ENCODE measurements at regions not wholly inside any gene's neighbourhood (a gene's known extent, or its start where the extent isn't known, plus 50 kb on each side); places are given as distances from the start of the nearest gene placed in this dataset.

DNA sequence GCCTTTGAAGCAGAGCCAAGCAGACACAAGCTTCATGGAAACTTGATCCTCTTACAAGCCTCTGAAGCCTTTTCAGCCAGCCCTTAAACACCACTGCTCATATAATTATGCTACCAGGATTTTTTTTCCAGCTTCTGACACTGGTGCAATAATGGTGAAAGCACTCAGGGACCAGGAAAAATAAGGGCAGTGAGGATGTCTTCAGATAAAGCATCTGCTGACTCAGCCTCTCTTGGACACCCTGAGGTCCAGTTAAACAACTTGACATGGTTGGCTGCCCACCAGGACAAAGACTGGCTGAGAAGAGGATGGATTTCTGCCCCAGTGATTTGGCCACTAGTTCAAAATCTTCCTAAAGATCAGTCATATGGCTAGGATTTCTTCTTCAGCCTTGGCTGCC, 124.2 kb upstream of the N4BP1 start:
- H3K4me2 ChIP-seq (replicated peaks; ENCODE audit: low read depth, low read length, poor library complexity, severe bottlenecking), result no peak overlapping the region
- H4K20me1 ChIP-seq (ENCODE audit: control insufficient read depth, insufficient read depth, low read length, poor library complexity, severe bottlenecking), result no peaks in the 10 kb centered on the region
- H3K27ac ChIP-seq (ENCODE audit: low read length in 2 of 2), result no peak overlapping the region
- ChIA-PET CTCF (no interaction called here), POLR2A (no interaction called here)
- H3K4me1 ChIP-seq (ENCODE audit: control insufficient read depth in 2 of 2, insufficient read depth in 2 of 2, low read length in 2 of 2), result no peaks in the 10 kb centered on the region
- H3K27me3 ChIP-seq (replicated peaks in 1 of 4; ENCODE audit: control extremely low read depth in 1 of 4, control insufficient read depth in 3 of 4, insufficient read depth in 4 of 4, low read length in 3 of 4), result no peaks in the 10 kb centered on the region
- no peaks in the 10 kb centered on the region for H3K4me1 Mint-ChIP-seq
- no peak overlapping the region for H3K27ac Mint-ChIP-seq
- H3K9ac ChIP-seq (ENCODE audit: low read length), result no peak overlapping the region
- ATAC-seq (ENCODE audit: low read depth) (no peak), DNase-seq (no peak)
- H3K27me3 Mint-ChIP-seq, result peaks cover 3% of the 10 kb centered on the region
- H3K4me3 Mint-ChIP-seq, result no peak overlapping the region
- peaks cover 2% of the 10 kb centered on the region for H3K9me3 Mint-ChIP-seq (ENCODE audit: insufficient read depth)
- no peak overlapping the region for H2AFZ ChIP-seq (ENCODE audit: insufficient read depth, low read depth, low read length, poor library complexity, severe bottlenecking)
- H3K4me3 ChIP-seq (ENCODE audit: control extremely low read depth in 1 of 5, extremely low read depth in 1 of 5, insufficient read depth in 1 of 5, low read depth in 2 of 5, low read length in 4 of 5), result no peak overlapping the region
- peaks cover 0 to 3% (median 0%) of the 10 kb centered on the region in 3 donors for H3K9me3 ChIP-seq (ENCODE audit: control extremely low read depth in 1 of 3, control insufficient read depth in 2 of 3, insufficient read depth in 1 of 3, low read length in 2 of 3)
- no peak for TF ChIP-seq EZH2 (IDR thresholded peaks at IDR 0.05; ENCODE audit: borderline replicate concordance, insufficient read depth, low read depth, low read length, poor library complexity, severe bottlenecking)
- TF ChIP-seq, protein P1, sequence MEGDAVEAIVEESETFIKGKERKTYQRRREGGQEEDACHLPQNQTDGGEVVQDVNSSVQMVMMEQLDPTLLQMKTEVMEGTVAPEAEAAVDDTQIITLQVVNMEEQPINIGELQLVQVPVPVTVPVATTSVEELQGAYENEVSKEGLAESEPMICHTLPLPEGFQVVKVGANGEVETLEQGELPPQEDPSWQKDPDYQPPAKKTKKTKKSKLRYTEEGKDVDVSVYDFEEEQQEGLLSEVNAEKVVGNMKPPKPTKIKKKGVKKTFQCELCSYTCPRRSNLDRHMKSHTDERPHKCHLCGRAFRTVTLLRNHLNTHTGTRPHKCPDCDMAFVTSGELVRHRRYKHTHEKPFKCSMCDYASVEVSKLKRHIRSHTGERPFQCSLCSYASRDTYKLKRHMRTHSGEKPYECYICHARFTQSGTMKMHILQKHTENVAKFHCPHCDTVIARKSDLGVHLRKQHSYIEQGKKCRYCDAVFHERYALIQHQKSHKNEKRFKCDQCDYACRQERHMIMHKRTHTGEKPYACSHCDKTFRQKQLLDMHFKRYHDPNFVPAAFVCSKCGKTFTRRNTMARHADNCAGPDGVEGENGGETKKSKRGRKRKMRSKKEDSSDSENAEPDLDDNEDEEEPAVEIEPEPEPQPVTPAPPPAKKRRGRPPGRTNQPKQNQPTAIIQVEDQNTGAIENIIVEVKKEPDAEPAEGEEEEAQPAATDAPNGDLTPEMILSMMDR (IDR thresholded peaks at IDR 0.05), result no peak
- no peaks in the 10 kb centered on the region for H3K79me2 ChIP-seq (ENCODE audit: control insufficient read depth, insufficient read depth, low read length)
- no peaks in the 10 kb centered on the region for H3K36me3 ChIP-seq (replicated peaks in 1 of 2; ENCODE audit: control extremely low read depth in 1 of 2, control insufficient read depth in 1 of 2, extremely low read depth in 1 of 2, insufficient read depth in 2 of 2, low read length in 1 of 2)
- intact Hi-C loops (cut with micrococcal nuclease), result no loop called here

DNA sequence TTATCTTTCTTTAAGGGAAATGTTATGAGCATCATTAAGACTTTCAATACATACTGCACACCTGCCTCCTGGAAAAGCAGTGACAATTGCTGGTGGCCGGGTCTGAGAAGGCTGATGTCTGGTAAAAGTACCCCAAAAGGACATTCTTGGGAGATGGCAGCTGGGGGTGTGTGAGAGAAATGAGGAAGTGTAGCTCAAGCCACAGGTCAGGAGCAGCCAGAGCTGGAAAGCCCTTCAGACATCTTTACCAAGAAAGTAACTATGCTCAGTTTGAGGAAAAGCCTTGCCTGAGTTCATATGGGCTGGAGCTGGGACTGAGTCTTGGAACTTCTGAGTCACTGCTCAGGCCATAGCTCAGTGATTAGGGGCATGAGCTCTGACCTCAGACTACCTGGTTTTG, 94.7 kb upstream of the N4BP1 start:
- Histone ChIP-seq H3K27me3 (replicated peaks in 1 of 4; ENCODE audit: control extremely low read depth in 1 of 4, control insufficient read depth in 3 of 4, insufficient read depth in 4 of 4, low read length in 3 of 4) (peaks cover 0 to 3% (median 0%) of the 10 kb centered on the region in 4 experiments), H3K9me3 (ENCODE audit: control extremely low read depth in 1 of 3, control insufficient read depth in 2 of 3, insufficient read depth in 1 of 3, low read length in 2 of 3) (no peaks in the 10 kb centered on the region), H3K27ac (ENCODE audit: low read length in 2 of 2) (no peak overlapping the region), H4K20me1 (ENCODE audit: control insufficient read depth, insufficient read depth, low read length, poor library complexity, severe bottlenecking) (no peaks in the 10 kb centered on the region), H3K4me1 (ENCODE audit: control insufficient read depth in 2 of 2, insufficient read depth in 2 of 2, low read length in 2 of 2) (no peaks in the 10 kb centered on the region), H3K36me3 (replicated peaks in 1 of 2; ENCODE audit: control extremely low read depth in 1 of 2, control insufficient read depth in 1 of 2, extremely low read depth in 1 of 2, insufficient read depth in 2 of 2, low read length in 1 of 2) (no peaks in the 10 kb centered on the region), H3K4me3 (ENCODE audit: control extremely low read depth in 1 of 5, extremely low read depth in 1 of 5, insufficient read depth in 1 of 5, low read depth in 2 of 5, low read length in 4 of 5) (no peak overlapping the region), H3K9ac (ENCODE audit: low read length) (no peak overlapping the region), H3K79me2 (ENCODE audit: control insufficient read depth, insufficient read depth, low read length) (no peaks in the 10 kb centered on the region), H2AFZ (ENCODE audit: insufficient read depth, low read depth, low read length, poor library complexity, severe bottlenecking) (no peak overlapping the region), H3K4me2 (replicated peaks; ENCODE audit: low read depth, low read length, poor library complexity, severe bottlenecking) (no peak overlapping the region)
- DNase-seq, result no peak
- POLR2A ChIA-PET, result no interaction called here
- CTCF ChIA-PET, result no interaction called here
- WGBS (ENCODE audit: insufficient coverage), result 83% methylated on average over 1 of the region's 1 CpG
- peaks cover 6% of the 10 kb centered on the region for H3K9me3 Mint-ChIP-seq (ENCODE audit: insufficient read depth)
- no peaks in the 10 kb centered on the region for H3K4me1 Mint-ChIP-seq
- no peak for ATAC-seq (ENCODE audit: low read depth)
- no peak overlapping the region for H3K4me3 Mint-ChIP-seq
- H3K27ac Mint-ChIP-seq, result no peak overlapping the region
- peaks cover 3% of the 10 kb centered on the region for H3K27me3 Mint-ChIP-seq
- intact Hi-C loops (cut with micrococcal nuclease), result no loop called here
- TF ChIP-seq EZH2 (IDR thresholded peaks at IDR 0.05; ENCODE audit: borderline replicate concordance, insufficient read depth, low read depth, low read length, poor library complexity, severe bottlenecking), result no peak
- TF ChIP-seq, protein P1 (IDR thresholded peaks at IDR 0.05), result no peak

Measured in B cell (primary cell).